ENCODE measurements at regions not wholly inside any gene's neighbourhood (a gene's known extent, or its start where the extent isn't known, plus 50 kb on each side); places are given as distances from the start of the nearest gene placed in this dataset.

DNA sequence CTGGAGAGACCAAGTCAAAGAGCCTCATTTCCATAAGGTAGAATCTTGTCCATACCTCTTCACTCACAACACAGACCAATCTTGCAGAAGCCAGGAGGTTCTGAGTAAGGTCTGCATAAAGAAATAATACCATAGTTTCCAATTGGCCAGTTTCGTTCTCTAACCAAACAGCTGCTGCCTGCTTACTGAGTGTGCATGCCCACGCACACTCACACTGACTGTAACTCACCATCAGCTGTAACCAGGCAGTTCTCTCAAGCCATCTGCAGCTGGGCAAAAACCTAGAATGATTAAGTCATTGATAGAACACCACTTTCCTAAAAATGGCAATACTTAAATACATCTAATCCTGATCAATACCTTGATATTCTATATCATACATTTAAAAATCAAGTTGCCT, 106.6 kb upstream of the VAV3 start:
- TF ChIP-seq CTCF (IDR thresholded peaks at IDR 0.05): no peak
- TF ChIP-seq EP300 (IDR thresholded peaks at IDR 0.05; ENCODE audit: low read depth): no peak
- no peak for TF ChIP-seq POLR2AphosphoS5 (IDR thresholded peaks at IDR 0.05)

Data from transverse colon (tissue), 4 donors.